T-helper 17 cell (primary cell): ENCODE measurements at regions not wholly inside any gene's neighbourhood (a gene's known extent, or its start where the extent isn't known, plus 50 kb on each side); places are given as distances from the start of the nearest gene placed in this dataset.
"Not testable (repeated sequence)": the region's sequence is repeated elsewhere in the genome, so short reads cannot be mapped to it uniquely, and the experiment has no call there.

Experiments
- ATAC-seq: fragments of 150-1000 bp; cut with Tn5 transposase; 2 replicates; pipeline ENCODE4 v1.10.0; 2021; ENCODE audit warnings: mild to moderate bottlenecking, moderate library complexity
- DNase-seq, 3 donors: peaks; one replicate each; pipeline versions ENCODE4 v3.0.0 to v3.0.0-alpha.2; 2020 to 2021
- H3K9me3 ChIP-seq: one replicate; pipeline ENCODE4 v1.7.0; 2013; ENCODE audit warnings: low read length, mild to moderate bottlenecking; ENCODE audit not compliant: control insufficient read depth, poor library complexity, severe bottlenecking
- H3K27ac Mint-ChIP-seq: one replicate; pipeline ENCODE4 v1.8.0; 2022; ENCODE audit warnings: mild to moderate bottlenecking, moderate library complexity, mixed read lengths
- H3K27me3 Mint-ChIP-seq: one replicate; pipeline ENCODE4 v1.8.0; 2022; ENCODE audit warnings: mixed read lengths
- H3K36me3 Mint-ChIP-seq: one replicate; pipeline ENCODE4 v1.8.0; 2022; ENCODE audit warnings: low read depth, mixed read lengths
- H3K4me1 Mint-ChIP-seq: one replicate; pipeline ENCODE4 v1.8.0; 2022; ENCODE audit warnings: mild to moderate bottlenecking, mixed read lengths
- H3K4me3 Mint-ChIP-seq: one replicate; pipeline ENCODE4 v1.8.0; 2022; ENCODE audit warnings: mild to moderate bottlenecking, moderate library complexity, mixed read lengths

GRCh38 chr9:129313331-129313955 lies 135.4 kb upstream of the IER5L start:
- Mint-ChIP-seq H3K4me3 (no peak overlapping the region), H3K4me1 (peaks cover 4% of the 10 kb centered on the region), H3K36me3 (no peaks in the 10 kb centered on the region), H3K27me3 (peaks cover 10% of the 10 kb centered on the region), H3K27ac (no peak overlapping the region)
- H3K9me3 ChIP-seq, result no peaks in the 10 kb centered on the region
- no peak for ATAC-seq
- DNase-seq, result no peak

- ATAC-seq, result no peak
- H3K9me3 ChIP-seq, result no peaks in the 10 kb centered on the region
- Mint-ChIP-seq H3K27ac (no peak overlapping the region), H3K27me3 (peaks cover 10% of the 10 kb centered on the region), H3K4me3 (no peak overlapping the region), H3K4me1 (peaks cover 4% of the 10 kb centered on the region), H3K36me3 (no peaks in the 10 kb centered on the region)
- DNase-seq, result no peak
Measured at GRCh38 chr9:129312251-129313122, 134.4 kb upstream of the IER5L start.

- Mint-ChIP-seq H3K36me3 (no peaks in the 10 kb centered on the region), H3K27ac (no peak overlapping the region), H3K4me1 (peaks cover 2% of the 10 kb centered on the region), H3K4me3 (no peak overlapping the region), H3K27me3 (peaks cover 10% of the 10 kb centered on the region)
- H3K9me3 ChIP-seq, result no peaks in the 10 kb centered on the region
- DNase-seq (no peak), ATAC-seq (no peak)
Measured at GRCh38 chr9:129311643-129312042, 133.6 kb upstream of the IER5L start.

- ATAC-seq (no peak), DNase-seq (no peak)
- H3K9me3 ChIP-seq, result no peaks in the 10 kb centered on the region
- Mint-ChIP-seq H3K4me1 (peaks cover 2% of the 10 kb centered on the region), H3K4me3 (no peak overlapping the region), H3K27me3 (peaks cover 10% of the 10 kb centered on the region), H3K27ac (peak overlapping the region; percentile 48), H3K36me3 (no peaks in the 10 kb centered on the region)
Measured at GRCh38 chr9:129310666-129311350, 132.7 kb upstream of the IER5L start.

- no peak for ATAC-seq
- Mint-ChIP-seq H3K36me3 (no peaks in the 10 kb centered on the region), H3K27ac (no peak overlapping the region), H3K27me3 (peaks cover 10% of the 10 kb centered on the region), H3K4me1 (peaks cover 2% of the 10 kb centered on the region), H3K4me3 (no peak overlapping the region)
- H3K9me3 ChIP-seq, result no peaks in the 10 kb centered on the region
- DNase-seq, result no peak
Measured at GRCh38 chr9:129309906-129310305, 131.8 kb upstream of the IER5L start.

- DNase-seq (no peak), ATAC-seq (no peak)
- no peaks in the 10 kb centered on the region for H3K9me3 ChIP-seq
- Mint-ChIP-seq H3K4me1 (peaks cover 2% of the 10 kb centered on the region), H3K27ac (no peak overlapping the region), H3K36me3 (no peaks in the 10 kb centered on the region), H3K27me3 (peaks cover 10% of the 10 kb centered on the region), H3K4me3 (no peak overlapping the region)
Measured at GRCh38 chr9:129309041-129309430, 131.0 kb upstream of the IER5L start.

GRCh38 chr9:129307227-129307970 lies 129.3 kb upstream of the IER5L start:
- DNase-seq, result no peak
- no peaks in the 10 kb centered on the region for H3K9me3 ChIP-seq
- no peak for ATAC-seq
- H3K27ac Mint-ChIP-seq, result no peak overlapping the region
- H3K4me1 Mint-ChIP-seq, result peaks cover under 1% of the 10 kb centered on the region
- H3K36me3 Mint-ChIP-seq, result no peaks in the 10 kb centered on the region
- no peak overlapping the region for H3K4me3 Mint-ChIP-seq
- H3K27me3 Mint-ChIP-seq, result peaks cover 15% of the 10 kb centered on the region

GRCh38 chr9:129306318-129306973 lies 128.4 kb upstream of the IER5L start:
- H3K27ac Mint-ChIP-seq, result no peak overlapping the region
- no peak overlapping the region for H3K4me3 Mint-ChIP-seq
- no peaks in the 10 kb centered on the region for H3K9me3 ChIP-seq
- ATAC-seq (no peak), DNase-seq (no peak)
- H3K36me3 Mint-ChIP-seq, result no peaks in the 10 kb centered on the region
- H3K4me1 Mint-ChIP-seq, result no peaks in the 10 kb centered on the region
- H3K27me3 Mint-ChIP-seq, result peaks cover 13% of the 10 kb centered on the region

- Mint-ChIP-seq H3K36me3 (no peaks in the 10 kb centered on the region), H3K27ac (no peak overlapping the region), H3K4me3 (no peak overlapping the region), H3K27me3 (peaks cover 13% of the 10 kb centered on the region), H3K4me1 (no peaks in the 10 kb centered on the region)
- DNase-seq, result no peak
- ATAC-seq, result no peak
- H3K9me3 ChIP-seq, result no peaks in the 10 kb centered on the region
Measured at GRCh38 chr9:129305246-129305645, 127.2 kb upstream of the IER5L start.

GRCh38 chr9:129301941-129302340 lies 123.9 kb upstream of the IER5L start:
- DNase-seq (no peak), ATAC-seq (no peak)
- H3K4me1 Mint-ChIP-seq, result no peaks in the 10 kb centered on the region
- peaks cover 14% of the 10 kb centered on the region for H3K27me3 Mint-ChIP-seq
- H3K9me3 ChIP-seq, result no peaks in the 10 kb centered on the region
- no peak overlapping the region for H3K4me3 Mint-ChIP-seq
- no peak overlapping the region for H3K27ac Mint-ChIP-seq
- no peaks in the 10 kb centered on the region for H3K36me3 Mint-ChIP-seq

GRCh38 chr9:129296195-129296594 lies 118.1 kb upstream of the IER5L start:
- not testable (repeated sequence) for H3K36me3 Mint-ChIP-seq, H3K27me3 Mint-ChIP-seq, H3K4me1 Mint-ChIP-seq, H3K27ac Mint-ChIP-seq, DNase-seq, H3K4me3 Mint-ChIP-seq, ATAC-seq, H3K9me3 ChIP-seq

GRCh38 chr9:129291041-129291501 lies 113.0 kb upstream of the IER5L start:
- Mint-ChIP-seq H3K27me3 (no peaks in the 10 kb centered on the region), H3K27ac (peak overlapping the region; percentile 29), H3K36me3 (no peaks in the 10 kb centered on the region), H3K4me1 (no peaks in the 10 kb centered on the region), H3K4me3 (no peak overlapping the region)
- DNase-seq, result no peak
- no peaks in the 10 kb centered on the region for H3K9me3 ChIP-seq
- no peak for ATAC-seq
